ENCODE measurements at regions not wholly inside any gene's neighbourhood (a gene's known extent, or its start where the extent isn't known, plus 50 kb on each side); places are given as distances from the start of the nearest gene placed in this dataset.

DNA sequence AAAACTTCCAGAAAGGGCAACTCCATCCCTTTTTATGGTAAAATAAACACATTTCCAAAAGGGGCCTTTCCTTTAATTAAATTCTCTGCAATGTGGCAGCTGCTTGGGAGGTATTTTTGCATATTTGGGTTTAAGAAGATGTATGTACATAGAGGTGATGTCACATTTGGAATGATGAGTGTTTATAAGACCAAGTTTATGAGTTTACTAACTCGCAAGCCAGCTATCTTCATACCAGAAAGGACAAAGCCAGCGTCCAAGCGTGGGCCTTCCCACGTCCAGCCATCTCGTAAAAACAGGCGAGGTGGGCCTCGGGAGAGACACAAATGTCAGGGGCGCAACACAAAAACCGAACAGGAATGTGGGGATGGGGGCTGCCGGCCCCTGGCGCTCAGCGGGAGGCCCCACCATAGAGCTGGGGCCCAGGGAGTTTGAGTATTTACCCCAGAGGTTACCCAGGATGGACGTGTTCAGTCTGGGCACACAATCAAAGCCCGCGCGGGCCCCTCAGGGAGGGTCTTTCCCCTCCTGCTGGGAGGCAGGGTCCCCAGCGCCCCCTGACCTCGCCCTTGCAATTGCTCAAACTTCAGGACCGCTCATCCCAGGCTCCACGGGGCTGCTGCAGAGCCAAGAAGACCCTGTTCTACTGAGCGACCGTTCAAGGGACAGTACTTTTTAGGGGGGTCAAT lies 137.3 kb downstream of the TWIST2 start:
- TF ChIP-seq, protein P1, sequence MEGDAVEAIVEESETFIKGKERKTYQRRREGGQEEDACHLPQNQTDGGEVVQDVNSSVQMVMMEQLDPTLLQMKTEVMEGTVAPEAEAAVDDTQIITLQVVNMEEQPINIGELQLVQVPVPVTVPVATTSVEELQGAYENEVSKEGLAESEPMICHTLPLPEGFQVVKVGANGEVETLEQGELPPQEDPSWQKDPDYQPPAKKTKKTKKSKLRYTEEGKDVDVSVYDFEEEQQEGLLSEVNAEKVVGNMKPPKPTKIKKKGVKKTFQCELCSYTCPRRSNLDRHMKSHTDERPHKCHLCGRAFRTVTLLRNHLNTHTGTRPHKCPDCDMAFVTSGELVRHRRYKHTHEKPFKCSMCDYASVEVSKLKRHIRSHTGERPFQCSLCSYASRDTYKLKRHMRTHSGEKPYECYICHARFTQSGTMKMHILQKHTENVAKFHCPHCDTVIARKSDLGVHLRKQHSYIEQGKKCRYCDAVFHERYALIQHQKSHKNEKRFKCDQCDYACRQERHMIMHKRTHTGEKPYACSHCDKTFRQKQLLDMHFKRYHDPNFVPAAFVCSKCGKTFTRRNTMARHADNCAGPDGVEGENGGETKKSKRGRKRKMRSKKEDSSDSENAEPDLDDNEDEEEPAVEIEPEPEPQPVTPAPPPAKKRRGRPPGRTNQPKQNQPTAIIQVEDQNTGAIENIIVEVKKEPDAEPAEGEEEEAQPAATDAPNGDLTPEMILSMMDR (conservative IDR thresholded peaks at IDR 0.05; ENCODE audit: low read depth, low read length): no peak
- TF ChIP-seq EZH2 (IDR thresholded peaks at IDR 0.05; ENCODE audit: borderline replicate concordance, low read depth, low read length, poor library complexity, severe bottlenecking): no peak
- Histone ChIP-seq H3K4me3 (ENCODE audit: low read depth, low read length, poor library complexity, severe bottlenecking) (no peak overlapping the region), H3K27me3 (replicated peaks; ENCODE audit: insufficient read depth, low read depth, low read length, poor library complexity) (no peaks in the 10 kb centered on the region), H3K4me1 (ENCODE audit: insufficient read depth, low read length, poor library complexity, severe bottlenecking) (no peaks in the 10 kb centered on the region), H3K9me3 (ENCODE audit: low read depth, low read length, poor library complexity, severe bottlenecking) (no peaks in the 10 kb centered on the region), H3K27ac (ENCODE audit: low read depth, low read length, poor library complexity, severe bottlenecking) (no peak overlapping the region), H3K36me3 (ENCODE audit: insufficient read depth, low read length, poor library complexity, severe bottlenecking) (no peaks in the 10 kb centered on the region)
- intact Hi-C loops (cut with micrococcal nuclease; ENCODE audit: unreplicated experiment): no loop called here
- no peak for DNase-seq (ENCODE audit: low spot score)
- POLR2A ChIA-PET (ENCODE audit: low non-redundant PET): no interaction called here
- CTCF ChIA-PET: no interaction called here
- BruUV-seq (replicated peaks): no TSS peak

DNA sequence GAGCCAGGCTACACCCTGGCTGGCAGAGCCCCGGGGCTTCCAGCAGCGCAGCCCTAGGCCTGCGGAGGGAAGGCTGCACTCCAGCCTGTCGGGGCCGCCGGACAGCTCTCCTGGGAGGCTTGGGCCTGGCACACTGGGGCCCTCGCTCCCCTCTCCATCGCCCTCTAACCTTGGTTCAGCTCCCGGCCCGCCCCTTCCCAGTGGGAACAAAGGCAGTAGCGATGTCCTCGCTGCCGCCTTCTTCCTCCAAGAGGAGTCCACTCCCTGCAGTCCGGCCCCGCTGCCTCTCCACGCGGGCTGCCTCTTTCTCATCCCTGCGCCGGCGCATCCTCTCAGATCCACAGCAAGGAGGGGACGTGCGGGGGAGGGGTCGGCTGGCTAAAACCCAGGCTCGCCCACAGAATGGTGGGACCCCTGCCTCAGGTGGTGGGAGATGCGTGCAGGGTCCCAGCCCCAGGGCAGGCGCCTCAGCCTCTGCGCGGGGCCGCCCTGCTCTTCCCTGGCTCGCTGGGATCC lies 138.1 kb downstream of the TWIST2 start:
- Histone ChIP-seq H3K27ac (ENCODE audit: low read depth, low read length, poor library complexity, severe bottlenecking) (no peak overlapping the region), H3K36me3 (ENCODE audit: insufficient read depth, low read length, poor library complexity, severe bottlenecking) (no peaks in the 10 kb centered on the region), H3K27me3 (replicated peaks; ENCODE audit: insufficient read depth, low read depth, low read length, poor library complexity) (no peaks in the 10 kb centered on the region), H3K4me3 (ENCODE audit: low read depth, low read length, poor library complexity, severe bottlenecking) (no peak overlapping the region), H3K9me3 (ENCODE audit: low read depth, low read length, poor library complexity, severe bottlenecking) (no peaks in the 10 kb centered on the region), H3K4me1 (ENCODE audit: insufficient read depth, low read length, poor library complexity, severe bottlenecking) (no peaks in the 10 kb centered on the region)
- ChIA-PET CTCF (no interaction called here), POLR2A (ENCODE audit: low non-redundant PET) (no interaction called here)
- intact Hi-C loops (cut with micrococcal nuclease; ENCODE audit: unreplicated experiment): no loop called here
- BruUV-seq (replicated peaks): no TSS peak
- DNase-seq (ENCODE audit: low spot score): no peak
- TF ChIP-seq EZH2 (IDR thresholded peaks at IDR 0.05; ENCODE audit: borderline replicate concordance, low read depth, low read length, poor library complexity, severe bottlenecking): no peak
- TF ChIP-seq, protein P1 (conservative IDR thresholded peaks at IDR 0.05; ENCODE audit: low read depth, low read length): no peak

DNA sequence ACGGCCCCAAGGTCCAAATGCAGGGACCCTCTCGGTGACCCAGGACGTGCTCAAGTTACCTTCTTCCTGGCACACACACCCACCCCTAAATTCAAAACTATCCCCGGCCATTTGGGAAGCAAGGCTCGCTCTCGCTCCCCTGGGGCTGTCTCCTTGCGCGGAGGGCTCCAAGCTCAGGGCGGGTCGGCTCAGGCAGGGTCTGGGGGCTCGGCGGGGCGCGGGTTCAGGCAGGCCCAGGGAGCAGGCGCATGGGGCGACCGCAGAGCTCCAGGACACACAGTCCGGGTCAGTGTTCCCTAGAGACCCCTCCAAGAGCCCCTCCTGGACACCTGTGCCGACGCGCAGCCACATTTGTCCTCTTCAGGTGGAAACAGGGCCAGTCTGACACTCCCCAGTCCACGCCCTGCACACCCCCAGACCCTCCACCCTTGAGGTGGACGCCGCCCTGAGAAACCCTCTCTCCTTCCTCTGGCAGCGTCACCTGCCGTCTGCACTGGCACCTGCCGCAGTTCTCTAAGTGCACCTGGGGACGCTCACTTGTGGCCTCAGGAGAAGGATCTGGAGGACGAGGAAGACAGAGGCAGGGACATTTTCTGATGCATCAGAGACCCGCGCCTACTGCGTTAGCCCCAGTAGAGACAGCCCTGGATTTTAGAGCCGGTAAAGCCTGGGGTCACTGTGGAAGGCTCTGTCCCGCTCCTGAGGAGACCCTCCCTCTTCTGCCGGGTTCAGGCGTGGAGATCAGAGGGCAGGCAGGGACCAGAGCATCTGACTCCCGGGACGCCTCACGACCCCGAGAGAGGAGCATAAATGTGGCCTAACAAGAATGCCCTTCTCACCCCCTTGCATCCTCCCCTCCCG lies 138.8 kb downstream of the TWIST2 start:
- Histone ChIP-seq H3K27me3 (replicated peaks; ENCODE audit: insufficient read depth, low read depth, low read length, poor library complexity) (no peaks in the 10 kb centered on the region), H3K9me3 (ENCODE audit: low read depth, low read length, poor library complexity, severe bottlenecking) (no peaks in the 10 kb centered on the region), H3K36me3 (ENCODE audit: insufficient read depth, low read length, poor library complexity, severe bottlenecking) (no peaks in the 10 kb centered on the region), H3K4me3 (ENCODE audit: low read depth, low read length, poor library complexity, severe bottlenecking) (no peak overlapping the region), H3K4me1 (ENCODE audit: insufficient read depth, low read length, poor library complexity, severe bottlenecking) (no peaks in the 10 kb centered on the region), H3K27ac (ENCODE audit: low read depth, low read length, poor library complexity, severe bottlenecking) (no peak overlapping the region)
- DNase-seq (ENCODE audit: low spot score): no peak
- ChIA-PET POLR2A (ENCODE audit: low non-redundant PET) (no interaction called here), CTCF (no interaction called here)
- BruUV-seq (replicated peaks): no TSS peak
- intact Hi-C loops (cut with micrococcal nuclease; ENCODE audit: unreplicated experiment): no loop called here
- TF ChIP-seq EZH2 (IDR thresholded peaks at IDR 0.05; ENCODE audit: borderline replicate concordance, low read depth, low read length, poor library complexity, severe bottlenecking): no peak
- TF ChIP-seq, protein P1 (conservative IDR thresholded peaks at IDR 0.05; ENCODE audit: low read depth, low read length): no peak

Measured in A673 (cell line).